Liver (tissue), 3 donors: ENCODE measurements at regions not wholly inside any gene's neighbourhood (a gene's known extent, or its start where the extent isn't known, plus 50 kb on each side); places are given as distances from the start of the nearest gene placed in this dataset.

Experiments
- ATF3 ChIP-seq: IDR thresholded peaks from 2 replicates; pipeline ENCODE4 v1.6.1; 2016; ENCODE audit warnings: antibody characterized with exemption
- CTCF ChIP-seq: fragments of 150-350 bp; IDR thresholded peaks from 2 replicates; pipeline ENCODE4 v1.5.1; 2017; ENCODE audit warnings: improper control_type of control experiment, low read depth, low read length; ENCODE audit not compliant: missing input control
- EGR1 ChIP-seq, 2 donors: IDR thresholded peaks; 2 replicates each; pipeline ENCODE4 v1.6.1; 2016 to 2018; ENCODE audit warnings: antibody characterized with exemption in 2 of 2, low read depth in 2 of 2
- FOXA1 ChIP-seq: IDR thresholded peaks from 2 replicates; pipeline ENCODE4 v1.6.1; 2016; ENCODE audit warnings: antibody characterized with exemption
- GABPA ChIP-seq, 2 donors: IDR thresholded peaks in 1 of 2; conservative IDR thresholded peaks in 1 of 2; 2 replicates each; pipeline ENCODE4 v1.6.1; 2016; ENCODE audit warnings: antibody characterized with exemption in 2 of 2, mild to moderate bottlenecking in 1 of 2, moderate library complexity in 1 of 2
- JUND ChIP-seq, 2 donors: IDR thresholded peaks; 2 replicates each; pipeline ENCODE4 v1.6.1; 2016; ENCODE audit warnings: antibody characterized with exemption in 2 of 2
- RAD21 ChIP-seq, 2 donors: IDR thresholded peaks; 2 replicates each; pipeline ENCODE4 v1.6.1; 2016; ENCODE audit warnings: antibody characterized with exemption in 2 of 2, mild to moderate bottlenecking in 2 of 2
- REST ChIP-seq: IDR thresholded peaks from 2 replicates; pipeline ENCODE4 v1.6.1; 2016; ENCODE audit warnings: antibody characterized with exemption, mild to moderate bottlenecking
- TAF1 ChIP-seq: conservative IDR thresholded peaks from 2 replicates; pipeline ENCODE4 v1.6.1; 2016; ENCODE audit warnings: antibody characterized with exemption, mild to moderate bottlenecking
- YY1 ChIP-seq: IDR thresholded peaks from 2 replicates; pipeline ENCODE4 v1.6.1; 2016; ENCODE audit warnings: antibody characterized with exemption, mild to moderate bottlenecking
- donor health status: healthy.
- donor health status: healthy.

- TF ChIP-seq YY1 (no peak), ATF3 (no peak), CTCF (no peak), GABPA (IDR thresholded peaks at IDR 0.05 in 1 of 2, conservative IDR thresholded peaks at IDR 0.05 in 1 of 2) (no peak), REST (no peak), EGR1 (IDR thresholded peaks at IDR 0.05; ENCODE audit: low read depth in 2 of 2) (no peak), TAF1 (no peak), JUND (IDR thresholded peaks at IDR 0.05) (no peak), RAD21 (IDR thresholded peaks at IDR 0.05) (no peak), FOXA1 (no peak)
Measured at GRCh38 chr10:84076540-84077195, 62.6 kb upstream of the GHITM start.
